HG02588 (cell line): ENCODE measurements at regions not wholly inside any gene's neighbourhood (a gene's known extent, or its start where the extent isn't known, plus 50 kb on each side); places are given as distances from the start of the nearest gene placed in this dataset.
"Not testable (repeated sequence)": the region's sequence is repeated elsewhere in the genome, so short reads cannot be mapped to it uniquely, and the experiment has no call there.

ENCODE experiments used
- ATAC-seq: cut with Tn5 transposase; IDR thresholded peaks from one replicate; pipeline ENCODE4 v1.9.1; 2021; ENCODE audit warnings: mild to moderate bottlenecking, moderate library complexity; ENCODE audit not compliant: unreplicated experiment

DNA sequence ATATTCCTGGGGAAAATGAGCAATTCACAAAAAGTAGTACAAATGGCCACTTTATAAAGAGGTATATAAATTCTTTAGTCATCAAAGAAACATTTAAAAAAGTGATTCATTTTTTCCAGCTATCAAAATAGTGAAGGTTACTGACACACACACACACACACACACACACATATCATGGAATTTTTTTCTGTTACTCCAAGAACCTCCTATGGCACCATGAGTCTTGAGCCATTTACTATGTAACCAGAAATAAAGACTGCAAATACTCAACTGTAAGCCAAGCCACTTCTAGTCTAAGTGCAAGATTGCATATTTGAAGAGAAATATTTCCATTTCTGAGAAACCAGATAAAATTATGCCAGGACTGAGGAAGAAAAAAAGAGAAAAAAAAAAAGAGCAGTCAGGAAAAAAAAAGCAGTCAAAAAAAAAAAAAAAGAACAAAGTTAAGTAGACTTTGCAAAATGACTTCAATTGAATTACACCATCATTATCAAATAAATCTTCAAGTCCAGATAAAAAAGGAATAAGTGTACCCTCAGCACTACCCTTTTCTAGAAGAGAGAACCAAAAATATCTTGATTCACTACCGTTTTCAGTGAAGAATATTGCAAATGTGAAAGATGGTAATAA, 275.7 kb downstream of the DAD1 start:
- ATAC-seq = no peak

DNA sequence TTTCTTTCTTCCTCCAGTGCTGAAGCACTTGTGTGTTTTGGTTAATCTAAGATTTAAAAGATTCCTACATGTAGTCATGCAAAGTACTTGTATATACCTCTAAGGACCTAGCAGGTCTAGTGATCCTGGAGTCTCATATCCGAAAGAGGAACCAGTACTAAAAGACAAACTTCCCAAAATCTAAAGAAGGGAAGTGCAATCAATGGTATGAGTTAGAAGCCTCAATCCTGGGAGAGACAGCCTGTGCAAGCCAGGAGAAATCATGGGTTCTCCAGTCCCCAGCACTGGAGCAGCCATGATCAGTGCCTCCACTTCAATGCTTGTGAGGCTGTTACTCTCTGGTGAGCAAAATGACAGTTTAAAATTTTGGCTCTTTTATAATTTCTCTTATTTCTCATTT, 277.4 kb downstream of the DAD1 start:
- no peak for ATAC-seq

DNA sequence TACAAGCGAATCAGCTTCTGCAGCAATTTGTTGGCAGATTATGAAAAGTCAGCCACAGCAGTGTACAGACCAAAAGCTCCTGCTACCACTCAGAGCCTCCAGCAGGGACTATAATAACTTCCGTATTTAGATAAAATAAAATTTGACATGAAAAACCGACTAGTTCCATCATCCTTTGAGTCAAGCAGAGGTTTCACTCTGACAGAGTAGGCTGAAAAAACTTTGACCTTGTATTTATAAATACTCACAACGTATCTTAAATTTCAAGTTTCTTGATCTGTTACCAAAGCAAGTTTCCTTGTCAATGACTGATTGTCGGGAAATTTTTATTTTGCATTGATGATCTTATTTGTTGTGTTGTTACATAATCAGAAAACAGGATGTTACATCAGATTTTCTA, 283.4 kb downstream of the DAD1 start:
- ATAC-seq = no peak

DNA sequence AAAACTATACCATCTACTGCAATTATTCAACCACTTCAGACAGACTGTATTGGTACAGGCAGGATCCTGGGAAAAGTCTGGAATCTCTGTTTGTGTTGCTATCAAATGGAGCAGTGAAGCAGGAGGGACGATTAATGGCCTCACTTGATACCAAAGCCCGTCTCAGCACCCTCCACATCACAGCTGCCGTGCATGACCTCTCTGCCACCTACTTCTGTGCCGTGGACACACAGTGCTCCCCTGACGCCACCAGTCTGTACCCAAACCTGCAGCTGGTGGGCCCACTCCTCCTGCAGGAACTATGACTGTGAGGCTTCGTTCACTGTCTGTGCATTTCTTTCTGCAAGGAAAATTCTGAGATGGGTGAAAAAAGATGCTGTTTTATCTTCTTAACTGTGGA, 284.7 kb downstream of the DAD1 start:
- no peak for ATAC-seq

DNA sequence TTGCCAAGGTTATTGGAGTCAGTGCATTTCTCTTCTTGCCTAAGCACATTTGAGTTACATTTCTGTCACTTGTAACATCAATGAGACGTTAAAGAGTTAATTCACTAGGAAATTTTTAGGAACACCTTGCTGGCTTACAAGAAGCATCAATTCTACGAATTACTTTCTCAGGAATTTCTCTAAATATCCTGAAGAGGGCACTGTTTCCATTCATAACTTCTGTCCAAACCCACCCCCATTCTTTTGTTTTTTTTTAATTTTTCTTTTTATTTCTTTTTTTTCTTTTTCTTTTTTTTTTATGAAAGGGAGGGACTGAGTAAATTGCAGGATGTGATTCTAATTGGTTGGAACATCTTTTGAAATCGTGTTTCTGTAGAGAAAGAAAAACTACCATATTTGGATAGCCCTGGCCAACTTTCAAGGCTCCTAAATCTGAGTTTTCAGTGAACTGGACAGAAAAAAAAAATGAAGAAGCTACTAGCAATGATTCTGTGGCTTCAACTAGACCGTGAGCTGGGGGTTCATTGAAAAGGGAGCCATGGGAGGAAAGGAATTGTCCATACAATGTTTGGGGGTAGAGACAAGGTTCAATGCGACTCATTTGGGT, 285.3 kb downstream of the DAD1 start:
- no peak for ATAC-seq

DNA sequence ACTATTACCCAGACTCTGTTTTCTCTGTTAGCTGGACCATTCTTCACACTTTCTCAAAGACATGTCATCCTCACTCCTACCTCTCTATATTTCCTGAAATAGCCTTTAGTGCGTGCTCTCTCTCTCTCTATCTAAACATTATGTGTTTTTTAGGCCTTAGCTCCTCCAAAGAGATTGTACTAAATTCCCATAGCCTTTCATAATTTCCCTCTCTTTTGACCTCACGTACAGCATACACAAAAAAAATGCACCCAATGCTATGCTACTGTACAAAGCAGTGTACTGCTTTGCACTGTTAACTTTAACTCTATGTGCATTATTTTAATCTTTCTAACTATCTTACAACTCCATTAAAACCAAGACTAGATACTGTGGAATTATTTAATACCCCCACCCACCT, 288.4 kb downstream of the DAD1 start:
- ATAC-seq = no peak

GRCh38 chr14:22297376-22297775, 291.6 kb downstream of the DAD1 start:
- ATAC-seq = no peak

DNA sequence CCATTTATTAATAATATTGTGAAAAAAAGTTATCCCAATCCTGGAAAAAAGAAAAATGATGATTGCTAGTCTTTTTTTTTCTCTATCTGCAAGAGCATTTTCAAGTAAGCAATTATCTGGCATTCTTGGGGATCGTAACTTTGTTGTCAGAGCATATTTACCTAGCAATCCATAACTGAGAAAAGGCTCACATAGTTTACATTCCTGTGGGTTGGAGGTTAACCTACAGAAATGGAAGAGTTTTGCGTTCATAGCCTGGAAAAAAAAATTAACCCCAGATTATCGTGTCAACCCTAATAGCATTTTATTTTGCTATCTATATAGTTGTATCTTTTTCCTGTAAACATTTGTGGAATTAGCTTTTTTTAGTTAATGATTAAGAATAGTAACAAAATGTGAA, 292.3 kb downstream of the DAD1 start:
- no peak for ATAC-seq

DNA sequence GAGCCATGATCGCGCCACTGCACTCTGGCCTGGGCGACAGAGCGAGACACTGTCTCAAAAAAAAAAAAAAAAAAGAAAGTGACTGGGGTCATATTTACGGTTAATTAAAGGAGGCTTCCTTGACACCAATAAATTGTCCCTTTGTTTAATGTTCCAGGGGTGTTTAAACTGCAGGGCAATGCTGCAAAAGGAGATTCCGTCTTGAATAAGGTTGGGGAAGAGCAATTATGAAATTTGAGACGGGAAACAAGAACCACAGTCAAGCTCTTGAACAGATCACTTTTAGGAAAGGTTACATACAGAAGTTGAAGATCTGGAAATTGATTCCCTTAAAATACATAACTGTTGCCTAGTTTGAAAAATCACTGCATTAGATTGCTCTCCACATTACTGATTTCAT, 292.9 kb downstream of the DAD1 start:
- ATAC-seq = no peak

DNA sequence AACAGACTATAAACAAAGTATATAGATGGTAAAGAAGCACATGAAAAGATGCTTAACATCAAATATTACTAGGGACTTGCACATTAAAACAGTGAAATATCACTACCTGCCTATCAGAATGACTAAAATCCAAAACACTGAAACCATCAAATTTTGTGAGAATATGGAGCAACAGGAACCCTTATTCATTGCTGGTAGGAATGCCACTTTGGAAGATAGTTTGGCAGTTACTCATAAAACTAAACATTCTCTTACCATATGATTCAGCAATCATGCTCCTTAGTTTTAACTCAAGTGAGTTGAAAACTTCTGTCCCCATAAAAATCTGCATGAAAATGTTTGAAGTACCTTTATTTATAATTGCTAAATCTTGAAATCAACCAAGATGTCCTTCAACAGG, 297.6 kb downstream of the DAD1 start:
- no peak for ATAC-seq

- no peak for ATAC-seq
Measured at GRCh38 chr14:22289570-22289969, 299.5 kb downstream of the DAD1 start.

GRCh38 chr14:22285991-22286390, 303.0 kb downstream of the DAD1 start:
- no peak for ATAC-seq

DNA sequence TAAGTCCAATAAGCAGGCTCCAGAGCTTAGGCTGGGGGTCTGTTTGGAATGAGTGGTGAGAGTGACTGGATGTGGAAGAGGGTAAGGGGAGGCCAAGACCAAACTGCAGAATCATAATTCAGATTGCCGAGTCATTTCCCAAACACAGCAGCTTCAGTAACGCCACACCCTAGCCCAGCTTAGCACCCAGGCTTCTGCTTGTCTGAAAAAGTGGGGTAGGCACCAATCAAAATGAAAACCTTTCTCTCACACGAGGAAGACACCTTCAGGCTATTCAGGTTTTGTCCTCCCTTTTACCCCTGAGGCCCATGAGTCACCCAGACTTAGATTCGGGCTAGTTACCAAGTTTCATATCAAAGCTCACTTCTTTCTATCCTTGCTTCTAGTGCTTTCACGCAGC, 306.1 kb downstream of the DAD1 start:
- no peak for ATAC-seq

GRCh38 chr14:22282417-22282816, 306.6 kb downstream of the DAD1 start:
- ATAC-seq = no peak

GRCh38 chr14:22281447-22281874, 307.6 kb downstream of the DAD1 start:
- not testable (repeated sequence) for ATAC-seq

DNA sequence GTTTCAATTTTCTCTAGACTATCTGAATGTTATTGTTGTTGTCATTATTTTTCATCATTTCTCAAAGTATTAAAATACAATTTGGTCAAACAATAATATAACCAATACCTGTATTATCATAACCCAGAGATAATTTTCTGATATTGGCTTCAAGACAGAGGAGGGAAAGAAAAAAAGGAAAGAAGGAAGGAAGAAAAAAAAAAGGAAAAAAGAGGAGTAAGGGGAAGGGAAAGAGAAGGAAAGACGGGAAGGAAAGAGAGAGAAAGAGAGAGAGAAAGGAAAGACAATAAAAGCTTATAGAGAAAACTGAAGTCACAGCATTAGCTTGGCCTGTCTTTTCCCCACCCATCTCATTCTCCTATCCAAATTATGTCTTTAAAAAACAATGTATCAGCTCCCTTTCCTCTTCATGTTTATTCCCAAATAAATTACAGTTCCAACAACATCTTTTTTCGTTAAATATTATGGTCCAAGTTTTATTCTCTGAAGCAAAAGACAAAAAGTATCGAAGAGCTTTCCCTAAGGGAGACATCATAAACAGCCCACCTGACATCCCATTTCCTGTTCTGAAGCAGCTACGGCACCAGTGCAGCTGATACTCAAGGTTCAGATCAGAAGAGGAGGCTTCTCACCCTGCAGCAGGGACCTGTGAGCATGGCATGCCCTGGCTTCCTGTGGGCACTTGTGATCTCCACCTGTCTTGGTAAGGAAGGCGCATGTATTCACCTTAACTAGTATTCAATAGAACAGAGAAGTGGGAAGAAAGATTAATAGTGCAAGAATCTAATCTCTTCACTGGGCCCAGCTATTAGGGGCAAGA, 308.3 kb downstream of the DAD1 start:
- ATAC-seq = no peak

DNA sequence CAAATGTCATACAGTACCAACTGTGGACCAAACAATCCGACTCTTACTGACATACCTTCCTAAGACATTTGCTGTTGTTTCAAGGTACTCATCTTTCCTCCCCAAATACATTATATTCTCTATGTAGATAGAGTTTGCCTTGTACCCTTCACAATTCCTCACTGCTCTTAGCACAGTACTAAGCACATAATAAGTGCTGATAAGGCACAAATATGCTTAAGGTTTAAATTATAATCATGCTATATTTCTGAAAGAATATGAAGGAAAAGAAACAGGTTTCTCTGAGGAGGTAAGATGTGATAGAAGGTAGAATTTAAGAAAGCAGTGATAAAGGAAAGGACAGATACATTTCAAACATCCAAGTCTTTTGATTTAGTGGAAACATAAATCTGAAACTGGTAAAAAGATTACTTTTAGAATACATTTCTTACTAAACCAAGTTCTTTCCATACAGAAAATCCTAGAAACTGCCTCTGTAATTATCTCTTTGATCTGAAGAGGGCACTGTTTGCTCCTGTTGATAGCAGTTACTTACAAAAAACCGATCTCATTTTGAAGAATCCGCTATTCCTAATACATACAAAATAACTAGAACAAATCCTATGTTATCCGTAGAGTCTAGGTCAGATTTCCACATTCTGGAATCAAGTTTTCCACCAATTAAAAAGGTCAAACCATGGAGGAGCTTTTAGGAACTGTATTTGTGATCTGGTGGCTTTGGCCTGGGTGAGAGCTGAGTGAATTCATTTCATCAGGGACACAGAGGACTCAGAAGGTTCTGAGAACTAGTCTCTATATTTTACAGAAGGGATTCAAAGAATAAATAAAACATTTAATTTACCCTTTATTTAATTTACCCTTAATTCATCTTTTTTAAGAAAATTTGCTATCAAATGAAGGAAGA, 311.9 kb downstream of the DAD1 start:
- ATAC-seq = no peak

DNA sequence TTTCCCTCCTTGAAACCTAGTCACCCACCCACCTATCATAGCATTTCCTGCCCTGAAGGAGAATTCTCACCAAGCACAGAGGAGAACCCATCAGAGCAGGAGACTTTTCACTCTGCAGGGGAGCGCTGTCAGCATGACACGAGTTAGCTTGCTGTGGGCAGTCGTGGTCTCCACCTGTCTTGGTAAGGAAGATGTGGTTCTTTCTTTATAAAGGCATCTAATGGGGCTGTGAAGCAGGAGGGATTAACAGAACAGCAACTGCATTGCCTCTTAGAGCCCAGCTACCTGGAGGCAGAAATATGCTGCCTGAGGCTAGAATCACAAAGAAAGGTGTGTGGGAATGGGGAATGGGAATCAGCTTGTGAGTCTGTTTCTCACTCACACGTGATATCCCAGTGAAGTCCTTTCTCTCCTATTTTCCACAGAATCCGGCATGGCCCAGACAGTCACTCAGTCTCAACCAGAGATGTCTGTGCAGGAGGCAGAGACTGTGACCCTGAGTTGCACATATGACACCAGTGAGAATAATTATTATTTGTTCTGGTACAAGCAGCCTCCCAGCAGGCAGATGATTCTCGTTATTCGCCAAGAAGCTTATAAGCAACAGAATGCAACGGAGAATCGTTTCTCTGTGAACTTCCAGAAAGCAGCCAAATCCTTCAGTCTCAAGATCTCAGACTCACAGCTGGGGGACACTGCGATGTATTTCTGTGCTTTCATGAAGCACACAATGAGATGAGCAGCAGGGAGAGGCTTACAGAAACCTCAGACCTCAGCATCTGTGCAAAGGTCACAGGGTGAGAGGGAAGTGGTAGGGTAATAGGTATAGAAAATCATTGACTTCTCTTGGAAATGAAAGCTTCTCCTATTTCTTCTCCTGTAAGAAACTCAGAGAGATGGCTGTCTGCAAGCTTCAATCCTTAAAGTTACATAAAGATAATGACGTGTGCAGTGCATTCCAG, 316.9 kb downstream of the DAD1 start:
- no peak for ATAC-seq

GRCh38 chr14:22268875-22269274, 320.1 kb downstream of the DAD1 start:
- ATAC-seq = no peak

DNA sequence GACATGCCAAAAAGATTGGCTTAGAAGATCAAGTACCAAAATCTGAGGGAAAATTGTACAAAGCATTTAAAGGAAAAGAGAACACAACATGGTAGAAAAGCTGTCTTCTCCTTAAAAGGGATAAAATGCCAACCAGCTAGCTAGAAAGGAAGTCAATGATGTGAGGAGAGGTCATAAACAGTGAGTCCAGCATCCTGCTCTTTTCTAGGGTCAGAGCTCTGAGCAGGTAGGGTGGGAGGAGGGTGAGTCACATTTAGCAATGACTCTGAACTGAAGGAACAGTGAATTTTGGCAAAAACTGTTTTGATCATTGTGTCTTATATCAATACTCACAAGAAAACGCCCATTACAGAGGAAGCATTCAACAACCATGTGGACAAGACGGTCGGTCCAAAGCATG, 322.3 kb downstream of the DAD1 start:
- no peak for ATAC-seq
